ENCODE measurements at regions not wholly inside any gene's neighbourhood (a gene's known extent, or its start where the extent isn't known, plus 50 kb on each side); places are given as distances from the start of the nearest gene placed in this dataset.

- Histone ChIP-seq H3K4me3 (ENCODE audit: low read length) (no peak overlapping the region), H3K27ac (ENCODE audit: low read depth, low read length) (no peak overlapping the region), H3K9me3 (ENCODE audit: control insufficient read depth, insufficient read depth, low read length) (no peaks in the 10 kb centered on the region)
Observed at GRCh38 chr2:43149482-43150107, 76.8 kb downstream of the ZFP36L2 start.

GRCh38 chr2:43146083-43146482, 80.3 kb downstream of the ZFP36L2 start:
- H3K79me2 ChIP-seq (ENCODE audit: control insufficient read depth, low read length): no peaks in the 10 kb centered on the region
- H3K36me3 ChIP-seq (ENCODE audit: control insufficient read depth, low read length): no peaks in the 10 kb centered on the region
- H3K4me3 ChIP-seq (ENCODE audit: low read length): no peak overlapping the region
- no peaks in the 10 kb centered on the region for H3K9me2 ChIP-seq (replicated peaks; ENCODE audit: control insufficient read depth, low read length)
- peaks cover 25% of the 10 kb centered on the region for H3K4me1 ChIP-seq (ENCODE audit: control insufficient read depth, low read length)
- no peak overlapping the region for H3K4me2 ChIP-seq (ENCODE audit: low read length)
- H3K27me3 ChIP-seq (ENCODE audit: control insufficient read depth, low read length): no peaks in the 10 kb centered on the region
- H3K9me3 ChIP-seq (ENCODE audit: control insufficient read depth, insufficient read depth, low read length): no peaks in the 10 kb centered on the region
- no peaks in the 10 kb centered on the region for H4K20me1 ChIP-seq (ENCODE audit: control insufficient read depth, insufficient read depth, low read depth, low read length)
- TF ChIP-seq EZH2phosphoT487 (IDR thresholded peaks at IDR 0.05; ENCODE audit: borderline replicate concordance, low read length) (no peak), CTCF (IDR thresholded peaks at IDR 0.05; ENCODE audit: low read depth, low read length, poor library complexity, severe bottlenecking) (no peak)
- no peak overlapping the region for H3K27ac ChIP-seq (ENCODE audit: low read depth, low read length)
- peaks cover 8% of the 10 kb centered on the region for H3F3A ChIP-seq (ENCODE audit: control insufficient read depth, insufficient read depth)

More at GRCh38 chr2:43149482-43150107, 76.8 kb downstream of the ZFP36L2 start:
- no peaks in the 10 kb centered on the region for H3K79me2 ChIP-seq (ENCODE audit: control insufficient read depth, low read length)
- H4K20me1 ChIP-seq (ENCODE audit: control insufficient read depth, insufficient read depth, low read depth, low read length): no peaks in the 10 kb centered on the region
- H3K27me3 ChIP-seq (ENCODE audit: control insufficient read depth, low read length): no peaks in the 10 kb centered on the region
- H3K4me1 ChIP-seq (ENCODE audit: control insufficient read depth, low read length): peaks cover 19% of the 10 kb centered on the region
- H3F3A ChIP-seq (ENCODE audit: control insufficient read depth, insufficient read depth): peaks cover 8% of the 10 kb centered on the region
- H3K9me2 ChIP-seq (replicated peaks; ENCODE audit: control insufficient read depth, low read length): no peaks in the 10 kb centered on the region
- H3K4me2 ChIP-seq (ENCODE audit: low read length): no peak overlapping the region
- no peaks in the 10 kb centered on the region for H3K36me3 ChIP-seq (ENCODE audit: control insufficient read depth, low read length)
- TF ChIP-seq EZH2phosphoT487 (IDR thresholded peaks at IDR 0.05; ENCODE audit: borderline replicate concordance, low read length): no peak

- Histone ChIP-seq H4K20me1 (ENCODE audit: control insufficient read depth, insufficient read depth, low read depth, low read length) (no peaks in the 10 kb centered on the region), H3K9me3 (ENCODE audit: control insufficient read depth, insufficient read depth, low read length) (no peaks in the 10 kb centered on the region), H3K4me1 (ENCODE audit: control insufficient read depth, low read length) (peaks cover 38% of the 10 kb centered on the region), H3K4me3 (ENCODE audit: low read length) (no peak overlapping the region), H3K79me2 (ENCODE audit: control insufficient read depth, low read length) (no peaks in the 10 kb centered on the region), H3K27ac (ENCODE audit: low read depth, low read length) (no peak overlapping the region), H3K36me3 (ENCODE audit: control insufficient read depth, low read length) (no peaks in the 10 kb centered on the region), H3K9me2 (replicated peaks; ENCODE audit: control insufficient read depth, low read length) (no peaks in the 10 kb centered on the region), H3F3A (ENCODE audit: control insufficient read depth, insufficient read depth) (peaks cover 8% of the 10 kb centered on the region), H3K27me3 (ENCODE audit: control insufficient read depth, low read length) (no peaks in the 10 kb centered on the region), H3K4me2 (ENCODE audit: low read length) (no peak overlapping the region)
- TF ChIP-seq CTCF (IDR thresholded peaks at IDR 0.05; ENCODE audit: low read depth, low read length, poor library complexity, severe bottlenecking) (no peak), EZH2phosphoT487 (IDR thresholded peaks at IDR 0.05; ENCODE audit: borderline replicate concordance, low read length) (no peak)
Observed at GRCh38 chr2:43144263-43144662, 82.1 kb downstream of the ZFP36L2 start.

- no peaks in the 10 kb centered on the region for H3K79me2 ChIP-seq (ENCODE audit: control insufficient read depth, low read length)
- no peaks in the 10 kb centered on the region for H4K20me1 ChIP-seq (ENCODE audit: control insufficient read depth, insufficient read depth, low read depth, low read length)
- no peak for TF ChIP-seq CTCF (IDR thresholded peaks at IDR 0.05; ENCODE audit: low read depth, low read length, poor library complexity, severe bottlenecking)
- no peak for TF ChIP-seq EZH2phosphoT487 (IDR thresholded peaks at IDR 0.05; ENCODE audit: borderline replicate concordance, low read length)
- H3K27ac ChIP-seq (ENCODE audit: low read depth, low read length): no peak overlapping the region
- H3K9me2 ChIP-seq (replicated peaks; ENCODE audit: control insufficient read depth, low read length): no peaks in the 10 kb centered on the region
- H3K4me2 ChIP-seq (ENCODE audit: low read length): no peak overlapping the region
- no peaks in the 10 kb centered on the region for H3K9me3 ChIP-seq (ENCODE audit: control insufficient read depth, insufficient read depth, low read length)
- H3K27me3 ChIP-seq (ENCODE audit: control insufficient read depth, low read length): no peaks in the 10 kb centered on the region
- no peak overlapping the region for H3K4me3 ChIP-seq (ENCODE audit: low read length)
- H3F3A ChIP-seq (ENCODE audit: control insufficient read depth, insufficient read depth): peaks cover 10% of the 10 kb centered on the region
- peaks cover 43% of the 10 kb centered on the region for H3K4me1 ChIP-seq (ENCODE audit: control insufficient read depth, low read length)
- H3K36me3 ChIP-seq (ENCODE audit: control insufficient read depth, low read length): no peaks in the 10 kb centered on the region
Observed at GRCh38 chr2:43143756-43144155, 82.7 kb downstream of the ZFP36L2 start.
